ENCODE measurements at regions not wholly inside any gene's neighbourhood (a gene's known extent, or its start where the extent isn't known, plus 50 kb on each side); places are given as distances from the start of the nearest gene placed in this dataset.
A peak's percentile ranks its signal among the peaks of the same experiment; 100 is the strongest.

- no peak for DNase-seq (ENCODE audit: low spot score)
- H3K4me3 ChIP-seq = no peak overlapping the region
- no peaks in the 10 kb centered on the region for H3K27me3 ChIP-seq (replicated peaks; ENCODE audit: insufficient read depth)
- ATAC-seq (ENCODE audit: insufficient number of reproducible peaks, low FRiP score, low read depth) = no peak
- TF ChIP-seq CTCF (IDR thresholded peaks at IDR 0.05) = no peak
- peaks cover 34 to 53% of the 10 kb centered on the region in 2 donors for H3K4me1 ChIP-seq (ENCODE audit: control insufficient read depth in 1 of 2, low read depth in 2 of 2)
- no peaks in the 10 kb centered on the region for H3K36me3 ChIP-seq
- peak overlapping the region in 1 of 2 donors; percentile 35 for H3K27ac ChIP-seq
- H3K9me3 ChIP-seq = no peaks in the 10 kb centered on the region
Observed at GRCh38 chr6:81865712-81866111, 113.2 kb upstream of the TENT5A start.

GRCh38 chr6:81864124-81864523, 111.6 kb upstream of the TENT5A start:
- Histone ChIP-seq H3K36me3 (no peaks in the 10 kb centered on the region), H3K4me3 (no peak overlapping the region), H3K4me1 (ENCODE audit: control insufficient read depth in 1 of 2, low read depth in 2 of 2) (peaks cover 44 to 69% of the 10 kb centered on the region in 2 donors), H3K9me3 (no peaks in the 10 kb centered on the region), H3K27me3 (replicated peaks; ENCODE audit: insufficient read depth) (no peaks in the 10 kb centered on the region), H3K27ac (no peak overlapping the region)
- no peak for TF ChIP-seq CTCF (IDR thresholded peaks at IDR 0.05)
- ATAC-seq (ENCODE audit: insufficient number of reproducible peaks, low FRiP score, low read depth) (no peak), DNase-seq (ENCODE audit: low spot score) (no peak)

GRCh38 chr6:81863123-81863522, 110.6 kb upstream of the TENT5A start:
- Histone ChIP-seq H3K36me3 (no peaks in the 10 kb centered on the region), H3K9me3 (no peaks in the 10 kb centered on the region), H3K4me3 (no peak overlapping the region), H3K27ac (no peak overlapping the region), H3K27me3 (replicated peaks; ENCODE audit: insufficient read depth) (no peaks in the 10 kb centered on the region), H3K4me1 (ENCODE audit: control insufficient read depth in 1 of 2, low read depth in 2 of 2) (peaks cover 54 to 79% of the 10 kb centered on the region in 2 donors)
- DNase-seq (ENCODE audit: low spot score) (no peak), ATAC-seq (ENCODE audit: insufficient number of reproducible peaks, low FRiP score, low read depth) (no peak)
- TF ChIP-seq CTCF (IDR thresholded peaks at IDR 0.05) = no peak

GRCh38 chr6:81861281-81861680, 108.8 kb upstream of the TENT5A start:
- DNase-seq (ENCODE audit: low spot score) (no peak), ATAC-seq (ENCODE audit: insufficient number of reproducible peaks, low FRiP score, low read depth) (no peak)
- H3K27me3 ChIP-seq (replicated peaks; ENCODE audit: insufficient read depth) = no peaks in the 10 kb centered on the region
- no peaks in the 10 kb centered on the region for H3K36me3 ChIP-seq
- no peak overlapping the region for H3K4me3 ChIP-seq
- no peaks in the 10 kb centered on the region for H3K9me3 ChIP-seq
- TF ChIP-seq CTCF (IDR thresholded peaks at IDR 0.05) = no peak
- peak overlapping the region; percentile 54 to 67 for H3K27ac ChIP-seq
- peaks cover 60 to 91% of the 10 kb centered on the region in 2 donors for H3K4me1 ChIP-seq (ENCODE audit: control insufficient read depth in 1 of 2, low read depth in 2 of 2)

- DNase-seq (ENCODE audit: low spot score) (peak; percentile 30), ATAC-seq (ENCODE audit: insufficient number of reproducible peaks, low FRiP score, low read depth) (no peak)
- no peak for TF ChIP-seq CTCF (IDR thresholded peaks at IDR 0.05)
- Histone ChIP-seq H3K27ac (peak overlapping the region; percentile 54 to 67), H3K4me1 (ENCODE audit: control insufficient read depth in 1 of 2, low read depth in 2 of 2) (peaks cover 55 to 79% of the 10 kb centered on the region in 2 donors), H3K36me3 (no peaks in the 10 kb centered on the region), H3K9me3 (no peaks in the 10 kb centered on the region), H3K27me3 (replicated peaks; ENCODE audit: insufficient read depth) (no peaks in the 10 kb centered on the region), H3K4me3 (peak overlapping the region; percentile 0)
Observed at GRCh38 chr6:81859884-81860283, 107.4 kb upstream of the TENT5A start.

Data from thoracic aorta (tissue), 2 donors.